Fibroblast of skin of right quadriceps (primary cell): ENCODE measurements at regions not wholly inside any gene's neighbourhood (a gene's known extent, or its start where the extent isn't known, plus 50 kb on each side); places are given as distances from the start of the nearest gene placed in this dataset.

Source experiments
- DNase-seq: peaks from one replicate; pipeline ENCODE4 v3.0.0-alpha.2; 2013

DNA sequence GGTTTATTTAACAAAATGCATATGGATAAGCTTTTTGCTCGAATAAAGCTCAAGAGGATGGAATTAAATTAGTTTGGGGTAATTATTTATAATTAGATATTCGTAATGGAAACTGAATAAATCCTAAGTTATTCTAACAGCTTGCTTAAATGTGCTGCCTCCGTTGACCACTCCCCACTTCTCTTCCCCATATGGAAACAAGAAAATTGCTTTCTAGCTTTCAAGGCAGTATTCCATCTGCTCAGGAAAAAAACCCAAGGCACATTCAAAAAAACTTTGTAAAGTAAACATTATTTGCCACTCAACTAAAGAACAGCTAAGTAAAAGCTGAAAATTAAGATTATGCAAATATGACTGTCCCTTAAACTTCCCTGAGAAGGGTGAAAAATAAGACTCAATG, 369.2 kb downstream of the HAO1 start:
- no peak for DNase-seq

GRCh38 chr20:7571521-7572055, 368.7 kb downstream of the HAO1 start:
- peak; percentile 56 for DNase-seq

DNA sequence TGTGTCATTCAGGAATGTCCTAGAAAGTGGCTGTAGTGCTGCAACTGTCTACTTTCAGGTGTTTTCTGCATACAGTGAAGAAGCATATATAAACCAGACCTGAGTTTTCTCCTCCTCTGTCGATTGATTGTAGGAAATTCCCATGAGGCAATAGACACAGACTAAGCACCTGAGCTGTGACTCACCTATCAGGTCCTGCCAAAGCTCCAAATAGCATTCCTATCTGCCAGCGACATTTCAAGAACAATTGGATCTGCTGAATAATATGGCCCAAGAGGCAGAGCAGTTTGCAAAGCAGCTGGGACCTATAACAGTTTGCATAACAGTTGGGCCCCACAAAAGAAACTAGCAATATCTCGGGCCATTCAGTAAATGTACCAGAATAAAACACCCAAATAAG, 360.4 kb downstream of the HAO1 start:
- no peak for DNase-seq

DNA sequence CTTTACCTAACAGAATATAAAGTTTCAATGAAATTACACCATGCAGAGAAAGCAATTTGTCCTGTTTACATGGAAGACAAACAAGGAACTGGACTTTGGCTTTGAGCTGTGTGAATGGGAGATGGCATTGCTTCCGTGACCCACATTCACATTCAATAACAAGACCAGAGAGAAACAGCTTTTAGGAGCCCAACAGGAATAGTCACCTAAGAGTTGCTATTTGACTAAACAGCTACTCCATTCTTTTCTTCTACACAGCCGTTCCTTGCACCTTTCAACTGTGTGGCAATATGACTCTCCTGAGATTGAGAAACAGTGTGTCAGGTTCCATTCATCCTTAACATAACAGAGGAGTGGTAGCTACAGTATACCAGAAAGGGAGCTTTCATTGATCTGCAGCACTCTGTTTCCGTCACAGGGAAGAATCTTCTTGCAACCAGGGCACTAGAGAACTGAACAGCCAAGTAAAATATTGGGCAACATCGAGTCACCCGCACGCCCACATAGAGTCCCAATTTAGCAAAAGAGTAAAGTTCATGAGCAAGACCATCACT, 355.1 kb downstream of the HAO1 start:
- DNase-seq = no peak

DNA sequence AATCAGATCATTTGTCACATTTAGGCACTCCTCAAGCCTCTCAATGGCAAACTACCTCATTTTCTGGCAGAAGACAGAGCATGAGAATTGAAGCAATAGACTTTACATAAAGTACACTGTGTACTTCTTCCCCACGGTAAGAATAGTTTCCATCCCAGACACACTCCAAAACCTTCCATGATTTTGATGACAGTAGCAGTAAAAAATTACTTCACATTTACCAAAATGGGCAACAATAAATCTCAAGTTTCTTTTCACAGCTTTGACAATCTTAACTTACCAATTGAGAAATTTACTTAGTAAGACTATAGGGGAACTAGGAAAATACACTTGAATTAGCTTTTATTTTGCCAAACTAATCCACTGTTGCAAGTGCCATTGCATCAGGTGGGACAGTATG, 353.8 kb downstream of the HAO1 start:
- DNase-seq = no peak

DNA sequence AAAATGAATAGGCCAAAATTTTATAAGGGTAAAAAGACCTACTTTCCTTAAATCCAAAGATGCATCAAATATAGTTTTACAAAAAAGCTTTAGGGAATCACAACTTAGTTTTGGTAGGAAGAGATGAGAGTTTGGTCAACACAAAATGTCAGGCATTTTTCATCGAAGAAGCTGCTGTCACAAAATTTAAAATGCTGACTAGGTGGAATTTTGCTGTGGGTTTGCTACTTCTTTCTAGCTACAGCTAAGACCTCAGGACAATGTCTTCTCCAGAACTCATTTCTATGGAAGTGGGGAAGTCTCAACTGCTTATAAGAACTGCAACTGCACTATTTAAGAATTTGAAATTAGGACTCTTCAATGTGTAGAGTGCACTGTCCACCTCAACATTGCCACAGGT, 351.1 kb downstream of the HAO1 start:
- DNase-seq = no peak

DNA sequence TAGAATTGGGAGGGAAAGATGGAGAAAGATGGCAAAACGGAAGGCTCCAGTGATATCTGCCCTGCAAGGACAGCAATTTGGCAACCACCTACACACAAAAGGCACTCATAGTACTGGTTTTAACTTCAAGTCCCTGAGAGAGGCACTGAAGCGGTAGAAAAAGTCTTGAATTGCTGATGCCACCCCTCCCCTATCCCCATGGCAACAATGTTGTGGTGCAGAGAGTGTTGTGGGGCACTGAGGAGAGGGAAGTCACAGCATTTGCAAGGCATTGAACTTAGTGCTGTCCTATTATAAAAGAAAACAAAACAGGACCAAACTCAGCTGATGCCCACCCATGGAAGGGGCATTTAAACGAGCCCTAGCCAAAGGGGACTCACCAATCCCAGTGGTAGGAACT, 343.7 kb downstream of the HAO1 start:
- DNase-seq = no peak

- no peak for DNase-seq
These were observed 338.8 kb downstream of the HAO1 start for GRCh38 chr20:7601431-7601830.

DNA sequence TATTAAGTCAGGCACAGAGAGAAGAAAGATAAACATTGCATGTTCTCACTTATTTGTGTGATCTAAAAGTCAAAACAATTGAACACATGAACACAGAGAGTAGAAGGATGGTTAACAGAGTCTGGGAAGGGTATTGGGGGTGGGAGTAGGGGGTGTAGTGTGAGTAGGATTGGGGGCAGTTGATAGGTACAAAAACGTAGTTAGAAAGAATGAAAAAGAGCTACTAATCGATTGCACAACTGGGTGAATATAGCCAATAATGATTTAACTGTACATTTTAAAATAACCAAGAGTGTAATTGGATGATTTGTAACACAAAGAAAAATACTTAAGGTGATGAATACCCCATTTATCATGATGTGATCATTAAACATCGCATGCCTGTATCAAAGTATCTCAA, 333.3 kb downstream of the HAO1 start:
- DNase-seq = no peak

DNA sequence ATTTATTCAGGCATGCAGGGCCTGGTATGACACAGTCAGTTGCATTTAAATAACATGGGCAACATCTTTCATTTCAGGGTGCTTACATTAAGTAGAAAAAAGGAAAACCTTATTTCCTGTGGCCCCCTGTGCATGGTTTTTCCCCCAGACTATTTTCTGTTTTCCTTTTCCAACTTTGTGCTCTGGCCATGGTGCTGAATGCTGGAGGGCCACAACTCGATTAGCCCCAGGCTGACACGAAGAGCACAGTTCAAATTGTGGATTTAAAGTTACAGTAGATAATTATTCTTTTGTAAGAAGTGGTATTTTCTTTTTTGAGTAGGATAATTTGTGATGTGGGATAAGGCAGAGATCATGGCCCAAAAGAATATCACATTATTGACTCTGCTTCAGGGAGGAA, 332.0 kb downstream of the HAO1 start:
- DNase-seq = no peak

GRCh38 chr20:7609251-7609650, 331.0 kb downstream of the HAO1 start:
- DNase-seq = no peak

- no peak for DNase-seq
These were observed 329.6 kb downstream of the HAO1 start for GRCh38 chr20:7610681-7611080.

- no peak for DNase-seq
These were observed 322.5 kb downstream of the HAO1 start for GRCh38 chr20:7617797-7618196.

GRCh38 chr20:7622399-7622961, 317.8 kb downstream of the HAO1 start:
- DNase-seq = no peak

DNA sequence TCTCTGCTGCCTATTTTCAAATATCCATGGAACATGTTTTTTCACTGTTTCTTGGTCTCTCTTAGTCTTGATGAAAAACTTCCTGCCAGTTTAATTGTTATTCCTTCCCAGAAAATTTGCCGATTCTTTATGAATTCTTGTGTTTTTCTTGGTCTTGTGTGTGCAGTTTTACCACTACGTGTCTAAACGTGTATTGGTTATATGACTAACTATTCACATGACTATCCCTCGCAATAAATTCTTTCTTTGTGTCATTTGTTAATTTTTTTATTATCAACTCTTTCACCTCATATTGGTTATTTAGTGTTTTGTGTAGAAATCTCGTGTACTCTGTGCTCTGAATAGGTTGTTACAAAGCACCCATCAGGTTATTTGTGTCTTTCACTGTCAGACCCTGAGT, 315.4 kb downstream of the HAO1 start:
- DNase-seq = no peak

- peak; percentile 87 for DNase-seq
These were observed 312.3 kb downstream of the HAO1 start for GRCh38 chr20:7627734-7628663.

- peak; percentile 13 for DNase-seq
These were observed 310.4 kb downstream of the HAO1 start for GRCh38 chr20:7629880-7630279.

DNA sequence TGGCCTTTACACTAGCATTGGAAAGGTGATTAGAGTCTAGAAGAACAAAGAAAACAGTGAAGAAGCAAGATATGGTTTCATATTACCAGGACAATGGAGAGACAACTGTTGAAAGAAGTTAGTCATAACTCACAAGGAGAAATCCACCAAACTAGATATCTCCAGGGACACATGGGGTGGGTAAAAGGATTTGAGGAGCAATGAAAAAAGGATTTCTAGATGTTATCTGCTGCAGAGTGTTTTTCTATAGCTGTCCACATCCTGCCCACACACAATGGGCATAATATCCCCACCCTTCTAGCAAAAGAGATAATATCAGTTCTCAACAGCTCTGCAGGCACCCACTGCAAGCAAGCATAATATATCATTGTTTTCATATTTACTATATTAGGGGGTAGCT, 303.1 kb downstream of the HAO1 start:
- DNase-seq = peak; percentile 25

GRCh38 chr20:7650086-7650879, 290.0 kb downstream of the HAO1 start:
- peak; percentile 39 for DNase-seq

DNA sequence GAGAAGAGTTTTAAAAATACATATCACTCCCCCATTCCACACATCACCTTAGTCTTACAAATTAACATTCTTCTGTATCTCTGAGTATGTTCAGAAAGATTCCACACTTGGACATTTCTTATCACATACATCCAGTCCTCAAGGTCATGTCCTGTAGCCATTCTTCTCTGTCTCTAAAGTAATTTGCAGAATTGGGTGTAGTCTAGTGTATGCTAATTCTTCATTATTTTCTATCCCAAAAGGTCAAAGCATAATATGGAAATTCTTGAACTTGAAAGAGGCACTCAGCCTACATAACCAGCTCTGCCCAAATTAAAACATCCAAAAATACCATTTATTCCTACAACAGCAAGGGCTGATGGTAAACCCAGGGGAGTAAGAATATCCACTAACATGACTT, 286.0 kb downstream of the HAO1 start:
- no peak for DNase-seq

DNA sequence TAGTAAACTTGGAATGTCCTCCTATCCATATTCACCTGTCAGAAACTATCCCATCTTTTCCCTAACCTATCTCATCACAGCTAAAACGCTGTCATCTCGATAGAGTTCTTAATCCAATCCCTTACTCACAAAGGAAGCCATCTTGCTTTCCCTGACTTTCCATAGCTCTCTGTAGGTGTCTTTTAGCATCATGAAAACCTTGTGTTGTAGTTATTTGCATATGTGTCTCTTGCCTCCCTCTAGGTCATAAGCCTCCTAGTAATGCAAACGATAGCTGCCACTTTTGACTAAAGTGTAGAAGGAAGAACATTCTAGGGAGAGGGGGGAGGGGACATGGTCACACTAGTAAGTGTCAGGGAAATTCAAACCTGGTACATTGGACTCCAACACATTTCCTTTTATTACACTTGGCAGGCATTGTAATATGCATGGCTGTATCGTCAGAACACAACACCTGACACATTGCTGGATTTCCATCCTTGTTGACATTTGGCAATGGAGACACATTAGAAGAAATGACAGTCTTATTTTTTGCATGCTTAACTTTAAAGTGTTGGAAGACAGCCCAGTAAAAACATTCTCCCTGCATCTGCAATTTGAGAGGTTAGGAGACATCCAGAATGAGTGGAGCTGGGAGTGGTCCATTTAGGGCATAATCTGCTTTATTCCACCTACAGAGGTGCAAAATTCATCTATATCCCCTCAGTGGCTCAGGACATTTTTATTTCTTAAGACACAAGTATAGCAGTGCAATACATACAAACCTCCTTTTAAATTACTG, 283.4 kb downstream of the HAO1 start:
- DNase-seq = no peak

DNA sequence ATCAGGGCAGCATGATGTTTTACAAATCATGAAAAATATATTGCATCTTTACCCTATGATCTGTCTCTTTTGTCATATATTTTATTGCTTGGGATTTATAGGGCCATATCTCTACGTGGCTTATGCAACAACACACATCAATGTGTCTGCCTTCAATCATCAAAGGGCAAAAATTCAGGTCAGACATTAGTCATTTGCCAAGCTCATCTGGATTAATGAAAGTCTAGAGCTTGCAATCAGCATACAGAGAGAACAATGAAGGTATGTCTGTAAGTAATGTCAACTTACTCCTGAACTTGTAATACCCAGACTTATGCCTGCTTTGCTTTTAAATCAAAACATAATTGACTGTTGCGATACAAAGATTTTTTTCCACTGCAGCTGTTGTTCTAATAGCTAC, 282.7 kb downstream of the HAO1 start:
- DNase-seq = no peak
